ENCODE measurements at regions not wholly inside any gene's neighbourhood (a gene's known extent, or its start where the extent isn't known, plus 50 kb on each side); places are given as distances from the start of the nearest gene placed in this dataset.

DNA sequence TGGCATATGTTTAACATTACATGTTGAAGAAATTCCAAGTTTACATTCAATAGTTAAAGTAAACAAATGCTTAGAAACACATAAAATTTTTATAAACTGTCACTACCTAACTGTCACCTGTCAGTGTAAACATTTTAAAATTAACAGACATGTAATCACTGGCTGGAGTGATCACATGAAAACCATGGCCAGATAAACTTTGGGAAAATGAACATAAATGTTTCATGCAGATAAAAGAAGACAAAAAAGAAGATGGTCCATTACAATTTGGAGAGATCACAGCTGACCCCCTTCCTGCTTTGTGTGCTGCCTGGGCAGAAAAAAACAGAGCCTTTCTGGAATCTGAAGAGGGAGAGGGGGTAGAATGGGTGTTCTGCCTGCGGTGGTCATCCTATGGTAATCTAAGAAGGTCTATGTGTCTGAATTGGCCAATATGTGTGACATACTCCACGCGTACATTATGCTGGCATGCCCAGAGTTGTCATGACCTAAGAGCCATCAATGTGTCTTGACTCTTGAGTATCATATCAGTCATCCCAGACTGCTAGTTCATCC lies 57.5 kb upstream of the MEOX2 start:
- intact Hi-C loops (cut with DNase I; ENCODE audit: low total_unique reads) (no loop called here), in situ Hi-C loops (cut with MboI; ENCODE audit: low sequenced_read_pairs in 4 of 4) (no loop called here)
- Histone ChIP-seq H3K36me3 (no peaks in the 10 kb centered on the region), H3K27ac (no peak overlapping the region), H3K4me3 (no peak overlapping the region), H3K9me3 (no peaks in the 10 kb centered on the region), H3K4me1 (peaks cover 0 to 7% of the 10 kb centered on the region in 2 donors), H3K27me3 (no peaks in the 10 kb centered on the region)
- DNase-seq (no peak), ATAC-seq (no peak)
- no peak for TF ChIP-seq POLR2A (IDR thresholded peaks at IDR 0.05)
- TF ChIP-seq, protein P1, sequence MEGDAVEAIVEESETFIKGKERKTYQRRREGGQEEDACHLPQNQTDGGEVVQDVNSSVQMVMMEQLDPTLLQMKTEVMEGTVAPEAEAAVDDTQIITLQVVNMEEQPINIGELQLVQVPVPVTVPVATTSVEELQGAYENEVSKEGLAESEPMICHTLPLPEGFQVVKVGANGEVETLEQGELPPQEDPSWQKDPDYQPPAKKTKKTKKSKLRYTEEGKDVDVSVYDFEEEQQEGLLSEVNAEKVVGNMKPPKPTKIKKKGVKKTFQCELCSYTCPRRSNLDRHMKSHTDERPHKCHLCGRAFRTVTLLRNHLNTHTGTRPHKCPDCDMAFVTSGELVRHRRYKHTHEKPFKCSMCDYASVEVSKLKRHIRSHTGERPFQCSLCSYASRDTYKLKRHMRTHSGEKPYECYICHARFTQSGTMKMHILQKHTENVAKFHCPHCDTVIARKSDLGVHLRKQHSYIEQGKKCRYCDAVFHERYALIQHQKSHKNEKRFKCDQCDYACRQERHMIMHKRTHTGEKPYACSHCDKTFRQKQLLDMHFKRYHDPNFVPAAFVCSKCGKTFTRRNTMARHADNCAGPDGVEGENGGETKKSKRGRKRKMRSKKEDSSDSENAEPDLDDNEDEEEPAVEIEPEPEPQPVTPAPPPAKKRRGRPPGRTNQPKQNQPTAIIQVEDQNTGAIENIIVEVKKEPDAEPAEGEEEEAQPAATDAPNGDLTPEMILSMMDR (IDR thresholded peaks at IDR 0.05 in 4 of 5, conservative IDR thresholded peaks at IDR 0.05 in 1 of 5) = no peak

DNA sequence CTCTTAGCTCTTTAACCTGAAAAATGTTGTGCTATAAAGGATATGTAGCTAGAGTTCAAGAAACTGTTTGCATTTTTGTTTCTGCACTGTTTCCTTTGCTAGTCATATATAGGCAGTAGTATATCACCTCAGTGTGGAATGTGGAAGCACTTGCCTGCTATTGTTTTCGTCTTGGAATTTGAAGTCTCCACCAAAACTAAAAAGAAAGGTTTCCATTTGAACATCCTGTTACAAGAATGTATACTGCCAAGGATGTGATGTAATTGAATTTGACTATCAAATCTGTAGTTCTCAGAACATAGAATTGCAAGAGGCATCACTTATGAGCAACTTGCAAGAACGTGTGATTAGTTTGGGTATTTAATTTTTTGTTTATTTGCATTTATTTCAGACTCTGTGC lies 51.1 kb upstream of the MEOX2 start:
- Histone ChIP-seq H3K4me1 (no peaks in the 10 kb centered on the region), H3K9me3 (no peaks in the 10 kb centered on the region), H3K27me3 (no peaks in the 10 kb centered on the region), H3K4me3 (no peak overlapping the region), H3K27ac (no peak overlapping the region), H3K36me3 (no peaks in the 10 kb centered on the region)
- ATAC-seq (no peak), DNase-seq (no peak)
- in situ Hi-C loops (cut with MboI; ENCODE audit: low sequenced_read_pairs in 4 of 4) (no loop called here), intact Hi-C loops (cut with DNase I; ENCODE audit: low total_unique reads) (no loop called here)
- TF ChIP-seq POLR2A (IDR thresholded peaks at IDR 0.05) = no peak
- TF ChIP-seq, protein P1 (IDR thresholded peaks at IDR 0.05 in 4 of 5, conservative IDR thresholded peaks at IDR 0.05 in 1 of 5) = no peak
